ENCODE measurements at regions not wholly inside any gene's neighbourhood (a gene's known extent, or its start where the extent isn't known, plus 50 kb on each side); places are given as distances from the start of the nearest gene placed in this dataset.

- TF ChIP-seq REST (IDR thresholded peaks at IDR 0.05; ENCODE audit: insufficient read depth in 1 of 2, low read depth in 2 of 2, low read length in 2 of 2) (no peak), FOXP2 (optimal IDR thresholded peaks at IDR 0.05; ENCODE audit: borderline replicate concordance, extremely low read depth, extremely low read length, insufficient read depth) (no peak), TAF1 (IDR thresholded peaks at IDR 0.05; ENCODE audit: borderline replicate concordance, insufficient read depth, low read length) (no peak), POLR2AphosphoS5 (IDR thresholded peaks at IDR 0.05; ENCODE audit: low read depth, low read length) (no peak), SIN3A (IDR thresholded peaks at IDR 0.05; ENCODE audit: borderline replicate concordance, insufficient read depth, low read length) (no peak)
Measured at GRCh38 chr9:14524873-14525515, 168.2 kb downstream of the ZDHHC21 start.

GRCh38 chr9:14523545-14523944 lies 169.7 kb downstream of the ZDHHC21 start:
- no peak for TF ChIP-seq REST (IDR thresholded peaks at IDR 0.05; ENCODE audit: insufficient read depth in 1 of 2, low read depth in 2 of 2, low read length in 2 of 2)
- TF ChIP-seq SIN3A (IDR thresholded peaks at IDR 0.05; ENCODE audit: borderline replicate concordance, insufficient read depth, low read length) = no peak
- TF ChIP-seq TAF1 (IDR thresholded peaks at IDR 0.05; ENCODE audit: borderline replicate concordance, insufficient read depth, low read length) = no peak
- TF ChIP-seq POLR2AphosphoS5 (IDR thresholded peaks at IDR 0.05; ENCODE audit: low read depth, low read length) = no peak

GRCh38 chr9:14522627-14523379 lies 170.4 kb downstream of the ZDHHC21 start:
- no peak for TF ChIP-seq TAF1 (IDR thresholded peaks at IDR 0.05; ENCODE audit: borderline replicate concordance, insufficient read depth, low read length)
- no peak for TF ChIP-seq FOXP2 (optimal IDR thresholded peaks at IDR 0.05; ENCODE audit: borderline replicate concordance, extremely low read depth, extremely low read length, insufficient read depth)
- no peak for TF ChIP-seq REST (IDR thresholded peaks at IDR 0.05; ENCODE audit: insufficient read depth in 1 of 2, low read depth in 2 of 2, low read length in 2 of 2)
- no peak for TF ChIP-seq POLR2AphosphoS5 (IDR thresholded peaks at IDR 0.05; ENCODE audit: low read depth, low read length)
- no peak for TF ChIP-seq SIN3A (IDR thresholded peaks at IDR 0.05; ENCODE audit: borderline replicate concordance, insufficient read depth, low read length)

- TF ChIP-seq REST (IDR thresholded peaks at IDR 0.05; ENCODE audit: insufficient read depth in 1 of 2, low read depth in 2 of 2, low read length in 2 of 2) (no peak), POLR2AphosphoS5 (IDR thresholded peaks at IDR 0.05; ENCODE audit: low read depth, low read length) (no peak), SIN3A (IDR thresholded peaks at IDR 0.05; ENCODE audit: borderline replicate concordance, insufficient read depth, low read length) (no peak), TAF1 (IDR thresholded peaks at IDR 0.05; ENCODE audit: borderline replicate concordance, insufficient read depth, low read length) (no peak), FOXP2 (optimal IDR thresholded peaks at IDR 0.05; ENCODE audit: borderline replicate concordance, extremely low read depth, extremely low read length, insufficient read depth) (no peak)
Measured at GRCh38 chr9:14520341-14520740, 172.9 kb downstream of the ZDHHC21 start.
